ENCODE measurements at regions not wholly inside any gene's neighbourhood (a gene's known extent, or its start where the extent isn't known, plus 50 kb on each side); places are given as distances from the start of the nearest gene placed in this dataset.

- H3K27ac ChIP-seq (replicated peaks): no peak overlapping the region
- TF ChIP-seq REST (IDR thresholded peaks at IDR 0.05; ENCODE audit: insufficient replicate concordance, low read depth) (no peak), GABPA (IDR thresholded peaks at IDR 0.05; ENCODE audit: low read depth) (no peak), POLR2AphosphoS5 (IDR thresholded peaks at IDR 0.05; ENCODE audit: low read depth) (no peak), SPI1 (IDR thresholded peaks at IDR 0.05; ENCODE audit: borderline replicate concordance, low read depth) (no peak)
- TF ChIP-seq, protein P1, sequence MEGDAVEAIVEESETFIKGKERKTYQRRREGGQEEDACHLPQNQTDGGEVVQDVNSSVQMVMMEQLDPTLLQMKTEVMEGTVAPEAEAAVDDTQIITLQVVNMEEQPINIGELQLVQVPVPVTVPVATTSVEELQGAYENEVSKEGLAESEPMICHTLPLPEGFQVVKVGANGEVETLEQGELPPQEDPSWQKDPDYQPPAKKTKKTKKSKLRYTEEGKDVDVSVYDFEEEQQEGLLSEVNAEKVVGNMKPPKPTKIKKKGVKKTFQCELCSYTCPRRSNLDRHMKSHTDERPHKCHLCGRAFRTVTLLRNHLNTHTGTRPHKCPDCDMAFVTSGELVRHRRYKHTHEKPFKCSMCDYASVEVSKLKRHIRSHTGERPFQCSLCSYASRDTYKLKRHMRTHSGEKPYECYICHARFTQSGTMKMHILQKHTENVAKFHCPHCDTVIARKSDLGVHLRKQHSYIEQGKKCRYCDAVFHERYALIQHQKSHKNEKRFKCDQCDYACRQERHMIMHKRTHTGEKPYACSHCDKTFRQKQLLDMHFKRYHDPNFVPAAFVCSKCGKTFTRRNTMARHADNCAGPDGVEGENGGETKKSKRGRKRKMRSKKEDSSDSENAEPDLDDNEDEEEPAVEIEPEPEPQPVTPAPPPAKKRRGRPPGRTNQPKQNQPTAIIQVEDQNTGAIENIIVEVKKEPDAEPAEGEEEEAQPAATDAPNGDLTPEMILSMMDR (IDR thresholded peaks at IDR 0.05; ENCODE audit: insufficient read depth, low read length): no peak
- no peak for DNase-seq (ENCODE audit: low read depth in 1 of 2, low spot score in 1 of 2)
- H3K27me3 ChIP-seq (ENCODE audit: insufficient read depth, poor library complexity, severe bottlenecking): no peaks in the 10 kb centered on the region
- H3K4me3 ChIP-seq (replicated peaks; ENCODE audit: insufficient read depth, low read length): no peak overlapping the region
These were observed 1330.2 kb upstream of the TENM4 start for GRCh38 chr11:80771017-80771416.

- TF ChIP-seq POLR2AphosphoS5 (IDR thresholded peaks at IDR 0.05; ENCODE audit: low read depth): no peak
- TF ChIP-seq SPI1 (IDR thresholded peaks at IDR 0.05; ENCODE audit: borderline replicate concordance, low read depth): no peak
- no peak for TF ChIP-seq REST (IDR thresholded peaks at IDR 0.05; ENCODE audit: insufficient replicate concordance, low read depth)
- TF ChIP-seq GABPA (IDR thresholded peaks at IDR 0.05; ENCODE audit: low read depth): no peak
- TF ChIP-seq, protein P1 (IDR thresholded peaks at IDR 0.05; ENCODE audit: insufficient read depth, low read length): no peak
- Histone ChIP-seq H3K27me3 (ENCODE audit: insufficient read depth, poor library complexity, severe bottlenecking) (no peaks in the 10 kb centered on the region), H3K4me3 (replicated peaks; ENCODE audit: insufficient read depth, low read length) (no peak overlapping the region), H3K27ac (replicated peaks) (no peak overlapping the region)
- DNase-seq (ENCODE audit: low read depth in 1 of 2, low spot score in 1 of 2): no peak
These were observed 1318.0 kb upstream of the TENM4 start for GRCh38 chr11:80758787-80759186.

DNA sequence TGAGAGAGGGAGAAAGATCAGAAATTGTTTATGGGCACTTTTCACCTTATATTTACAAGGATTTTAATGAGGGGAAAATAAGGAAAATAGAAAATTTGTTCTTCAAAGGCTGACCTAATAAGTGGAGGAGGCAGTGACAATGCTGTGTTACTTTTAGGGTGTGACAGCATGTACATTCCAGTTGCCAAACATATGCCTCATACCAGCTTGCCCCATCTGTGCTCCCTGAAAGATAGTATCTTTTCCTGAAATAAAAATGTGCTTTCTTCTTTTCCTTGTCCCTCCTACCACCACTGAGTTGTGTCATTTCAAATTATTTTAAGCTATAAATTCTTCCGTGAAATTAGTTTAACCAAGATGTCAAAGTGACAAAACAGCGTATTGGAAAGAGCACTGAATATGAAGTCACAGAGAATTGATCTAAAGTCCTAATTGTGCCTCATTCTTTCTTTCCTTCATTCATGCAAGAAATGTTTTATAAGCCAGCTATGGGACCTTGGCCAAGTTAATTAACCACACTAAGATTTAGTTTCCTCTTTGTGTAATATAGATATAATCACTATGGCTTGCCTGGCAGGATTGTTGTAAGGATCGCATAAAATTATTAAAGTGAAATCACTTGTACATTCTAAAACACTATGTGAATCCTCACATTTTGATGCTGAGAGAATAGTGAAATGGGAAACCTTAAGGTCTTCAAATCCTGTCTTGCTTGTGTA is 1307.5 kb upstream of the TENM4 start:
- Histone ChIP-seq H3K27me3 (ENCODE audit: insufficient read depth, poor library complexity, severe bottlenecking) (no peaks in the 10 kb centered on the region), H3K4me3 (replicated peaks; ENCODE audit: insufficient read depth, low read length) (no peak overlapping the region), H3K27ac (replicated peaks) (no peak overlapping the region)
- TF ChIP-seq GABPA (IDR thresholded peaks at IDR 0.05; ENCODE audit: low read depth) (no peak), SPI1 (IDR thresholded peaks at IDR 0.05; ENCODE audit: borderline replicate concordance, low read depth) (no peak), POLR2AphosphoS5 (IDR thresholded peaks at IDR 0.05; ENCODE audit: low read depth) (no peak), REST (IDR thresholded peaks at IDR 0.05; ENCODE audit: insufficient replicate concordance, low read depth) (no peak)
- TF ChIP-seq, protein P1 (IDR thresholded peaks at IDR 0.05; ENCODE audit: insufficient read depth, low read length): no peak
- DNase-seq (ENCODE audit: low read depth in 1 of 2, low spot score in 1 of 2): no peak

Data from HL-60 (cell line).